ENCODE measurements at regions not wholly inside any gene's neighbourhood (a gene's known extent, or its start where the extent isn't known, plus 50 kb on each side); places are given as distances from the start of the nearest gene placed in this dataset.
A peak's percentile ranks its signal among the peaks of the same experiment; 100 is the strongest.

DNA sequence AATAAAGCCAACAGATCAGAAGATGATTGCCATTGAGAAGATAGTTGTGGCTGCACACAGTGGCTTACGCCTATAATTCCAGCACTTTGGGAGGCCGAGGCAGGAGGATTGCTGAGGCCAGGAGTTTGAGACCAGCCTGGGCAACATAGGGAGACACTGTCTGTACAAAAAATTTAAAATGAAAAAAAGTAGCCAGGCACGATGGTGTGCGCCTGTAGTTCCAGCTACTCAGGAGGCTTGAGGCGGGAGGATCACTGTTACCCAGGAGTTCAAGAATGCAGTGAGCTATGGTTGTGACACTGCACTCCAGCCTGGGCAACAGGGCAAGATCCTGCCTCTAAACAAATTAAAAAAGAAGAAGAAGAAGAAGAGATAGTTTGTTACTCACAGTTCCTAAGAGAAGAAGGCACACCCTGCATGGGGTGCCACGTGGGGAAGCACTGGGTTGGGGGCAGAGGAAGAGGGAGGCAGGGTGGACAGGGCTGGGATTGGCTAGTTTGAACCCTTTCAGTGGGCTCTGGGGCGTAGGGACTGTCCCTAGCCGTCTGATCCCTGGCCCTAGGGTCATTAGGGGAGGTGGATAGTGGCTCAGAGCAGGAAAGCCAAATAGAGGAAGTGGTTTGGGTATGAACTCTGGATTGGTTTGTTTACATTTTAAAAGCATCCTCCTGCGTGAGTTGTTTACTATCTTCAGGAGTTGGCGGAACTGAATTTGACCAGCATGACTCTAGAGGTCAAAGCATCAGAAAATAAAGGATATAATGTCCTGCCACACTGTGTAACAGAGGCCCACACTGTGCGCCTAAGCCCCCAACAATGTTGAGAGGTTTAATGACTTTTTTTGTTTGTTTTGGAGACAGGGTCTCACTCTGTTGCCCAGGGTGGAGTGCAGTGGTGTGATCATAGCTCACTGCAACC, 60.5 kb upstream of the MEDAG start:
- DNase-seq: peak; percentile 67

GRCh38 chr13:30846311-30846710, 59.8 kb upstream of the MEDAG start:
- no peak for DNase-seq

DNA sequence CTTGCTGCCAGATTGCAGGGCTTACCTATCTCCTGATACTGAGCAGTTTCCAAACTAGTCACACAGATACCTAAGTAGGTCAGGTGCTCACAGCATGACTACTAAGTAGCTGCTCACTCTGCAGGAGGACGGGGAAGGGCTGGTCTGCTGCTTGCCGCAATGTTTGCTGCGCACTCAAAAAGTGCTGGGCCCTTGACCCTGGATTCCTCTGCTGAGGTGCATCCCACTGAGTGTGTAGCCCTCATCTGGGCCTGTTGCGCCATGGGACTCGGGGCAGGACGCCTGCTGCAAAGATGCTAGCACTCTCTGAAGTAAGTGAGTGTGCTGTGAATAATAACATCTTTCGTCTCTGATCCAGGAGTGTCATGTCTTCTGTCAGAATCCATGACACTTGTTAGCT, 59.2 kb upstream of the MEDAG start:
- no peak for DNase-seq

DNA sequence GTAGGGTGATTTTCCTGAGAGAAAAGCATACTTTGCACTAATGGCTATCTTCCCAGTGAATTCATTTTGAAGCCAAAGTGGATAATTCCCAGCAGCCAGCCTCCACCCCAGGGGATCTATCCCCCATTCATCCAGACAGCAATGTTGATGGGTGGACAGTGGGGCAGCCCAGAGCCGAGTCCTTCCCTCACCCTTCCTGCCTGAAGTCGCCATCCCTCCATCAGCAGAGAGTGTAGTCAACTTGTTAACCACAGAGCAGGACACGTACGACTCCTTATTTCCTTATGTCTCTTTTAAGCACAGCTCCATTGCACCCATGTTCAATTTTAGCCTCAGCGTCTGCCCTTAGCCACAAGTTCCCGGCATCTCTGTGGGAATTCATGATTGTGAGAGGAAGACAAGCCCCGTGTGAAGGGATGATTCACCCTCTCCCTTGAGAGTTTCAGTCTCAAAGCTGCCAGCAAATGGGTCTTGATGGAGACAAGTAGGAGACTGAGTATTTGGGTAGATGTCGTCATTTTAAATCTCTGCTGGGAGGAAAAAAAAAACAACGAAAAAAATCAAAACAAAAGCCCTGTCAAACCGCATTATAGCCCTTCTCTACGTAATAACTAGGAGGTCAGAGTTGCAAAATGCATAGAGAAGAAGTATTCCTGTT, 58.3 kb upstream of the MEDAG start:
- DNase-seq: peak; percentile 88

DNA sequence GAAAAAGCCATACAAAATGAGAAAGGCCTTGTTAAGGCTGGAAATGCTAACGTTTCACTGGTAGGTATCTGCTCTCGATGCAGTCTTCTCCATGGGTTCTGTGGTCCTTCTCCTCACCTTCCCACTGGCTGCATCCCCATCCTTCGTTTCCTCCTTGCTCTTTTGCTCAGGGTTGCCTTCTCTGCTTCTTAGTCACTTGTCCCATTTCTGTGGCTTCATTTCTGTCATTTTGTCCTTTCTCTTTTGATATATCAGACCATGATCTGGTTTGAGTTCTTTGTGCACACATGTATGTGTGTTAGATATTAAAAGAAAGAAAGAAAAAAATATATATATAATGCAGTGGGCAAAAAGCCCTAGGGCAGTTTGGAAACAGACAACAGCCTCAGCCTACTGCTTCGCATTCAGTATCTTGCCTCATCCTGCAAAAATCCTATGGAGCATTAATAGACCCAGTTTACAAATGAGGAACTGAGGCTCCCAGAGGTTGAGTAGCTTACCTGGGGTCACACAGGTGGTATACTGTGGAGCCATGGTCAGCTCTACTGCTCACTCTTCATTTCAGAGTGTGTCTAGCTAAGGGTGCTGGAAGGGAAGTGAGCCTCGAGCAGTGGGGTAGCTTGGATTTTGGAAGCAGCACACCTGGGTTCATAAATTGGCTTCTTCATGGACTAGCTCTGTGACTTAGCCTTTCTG, 57.6 kb upstream of the MEDAG start:
- DNase-seq: no peak

- DNase-seq: no peak
These were observed 56.5 kb upstream of the MEDAG start for GRCh38 chr13:30849611-30850010.

DNA sequence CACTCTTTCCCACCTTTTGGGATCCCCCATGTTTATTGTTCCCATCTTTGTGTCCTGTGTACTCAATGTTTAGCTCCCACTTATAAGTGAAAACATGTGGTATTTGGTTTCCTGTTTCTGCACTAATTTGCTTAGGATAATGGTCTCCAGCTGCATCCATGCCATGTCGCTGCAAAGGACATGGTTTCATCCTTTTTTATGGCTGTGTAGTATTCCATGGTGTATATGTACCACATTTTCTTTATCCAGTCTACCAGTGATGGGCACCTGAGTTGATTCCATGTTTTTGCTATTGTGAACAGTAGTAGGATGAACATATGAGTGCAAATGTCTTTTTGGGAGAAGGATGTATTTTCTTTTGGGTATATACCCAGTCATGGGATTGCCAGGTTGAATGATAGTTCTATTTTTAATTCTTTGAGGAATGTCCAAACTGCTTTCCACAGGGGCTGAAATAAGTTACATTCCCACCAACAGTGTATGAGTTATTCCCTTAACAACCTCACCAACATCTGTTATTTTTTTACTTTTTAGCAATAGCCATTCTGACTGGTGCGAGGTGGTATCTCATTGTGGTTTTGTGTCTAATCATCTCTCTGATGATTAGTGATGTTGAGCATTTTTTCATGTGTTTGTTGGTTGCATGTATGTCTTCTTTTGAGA, 55.7 kb upstream of the MEDAG start:
- DNase-seq: no peak

- no peak for DNase-seq
These were observed 55.2 kb upstream of the MEDAG start for GRCh38 chr13:30850867-30851211.

GRCh38 chr13:30851697-30852096, 54.4 kb upstream of the MEDAG start:
- DNase-seq: peak; percentile 76

DNA sequence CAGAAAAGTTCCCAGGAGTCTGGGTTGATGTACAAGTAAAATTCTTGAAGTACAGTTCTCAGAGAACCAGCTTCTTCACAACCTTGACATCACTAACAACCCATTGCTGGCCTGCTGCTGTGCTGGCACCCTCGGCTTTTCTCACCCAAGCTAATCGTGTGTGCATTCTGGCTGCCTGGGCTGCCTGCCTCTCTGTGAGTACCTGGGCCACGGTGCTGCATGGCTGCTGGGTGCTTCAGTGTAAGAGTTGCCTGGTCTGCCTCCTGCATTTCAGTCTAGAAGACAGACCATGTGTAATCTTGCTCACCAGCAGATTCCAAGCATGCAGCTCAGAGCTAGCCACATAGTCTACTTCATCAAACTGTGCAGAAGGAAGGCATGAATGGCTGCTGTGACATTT, 50.5 kb upstream of the MEDAG start:
- no peak for DNase-seq

DNA sequence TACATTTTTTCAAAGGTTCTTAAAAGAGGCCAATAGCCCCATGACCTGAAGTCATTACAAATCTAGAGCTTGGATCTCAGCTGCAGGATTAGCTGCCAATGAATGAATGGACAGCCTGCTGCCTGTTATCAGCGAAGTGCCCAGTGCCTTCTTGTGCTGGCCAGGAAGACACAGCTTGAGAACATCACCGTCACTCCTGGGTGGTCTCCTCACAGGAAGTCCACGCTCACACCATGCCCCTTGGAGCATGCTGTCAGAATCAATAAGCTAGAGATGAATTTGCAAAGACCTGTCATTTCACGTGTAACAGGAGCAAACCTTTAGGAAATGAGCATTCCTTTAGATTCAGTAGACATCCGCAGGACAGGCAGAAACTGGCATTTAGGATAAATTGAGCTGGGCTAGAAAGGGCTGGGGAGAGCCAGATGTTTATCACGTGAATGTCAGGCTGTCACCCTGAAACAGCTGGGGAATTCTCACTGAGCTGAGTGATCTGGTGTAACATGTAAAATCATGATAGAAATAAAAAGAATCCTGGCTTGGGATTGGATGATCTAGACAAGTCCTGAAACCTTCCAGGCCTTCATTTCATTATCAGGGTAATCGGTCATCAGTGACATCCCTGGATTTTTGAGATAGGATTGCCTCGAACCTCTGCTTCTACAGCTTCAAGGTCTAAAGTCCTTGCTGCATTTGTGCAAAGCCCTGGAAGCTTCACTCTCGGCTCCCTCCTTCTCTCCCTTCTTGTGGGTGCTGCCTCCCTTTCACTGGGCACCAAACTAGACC, 49.9 kb upstream of the MEDAG start:
- DNase-seq: no peak

Data from MV-4-11 (cell line).